Endodermal cell (in vitro differentiated cells): ENCODE measurements at regions not wholly inside any gene's neighbourhood (a gene's known extent, or its start where the extent isn't known, plus 50 kb on each side); places are given as distances from the start of the nearest gene placed in this dataset.
"Not testable (repeated sequence)": the region's sequence is repeated elsewhere in the genome, so short reads cannot be mapped to it uniquely, and the experiment has no call there.

ENCODE experiments used
- DNase-seq: peaks from one replicate; pipeline ENCODE4 v3.0.0-alpha.2; 2017
- H3K27ac ChIP-seq: 2 replicates; pipeline ENCODE4 v1.5.1; 2013; ENCODE audit warnings: mild to moderate bottlenecking, low read depth, low read length, moderate library complexity
- H3K27me3 ChIP-seq: 2 replicates; pipeline ENCODE4 v1.6.1; 2013; ENCODE audit warnings: mild to moderate bottlenecking, low read length, moderate library complexity; ENCODE audit not compliant: insufficient read depth, control insufficient read depth, poor library complexity, severe bottlenecking
- H3K36me3 ChIP-seq: 2 replicates; pipeline ENCODE4 v1.7.0; 2013; ENCODE audit warnings: mild to moderate bottlenecking, low read length, moderate library complexity; ENCODE audit not compliant: control insufficient read depth, insufficient read depth
- H3K4me1 ChIP-seq: one replicate; pipeline ENCODE4 v1.7.0; 2013; ENCODE audit warnings: low read length; ENCODE audit not compliant: control insufficient read depth, insufficient read depth
- H3K4me3 ChIP-seq: 2 replicates; pipeline ENCODE4 v1.5.1; 2013; ENCODE audit warnings: mild to moderate bottlenecking, low read length, moderate library complexity
- H3K9ac ChIP-seq: 2 replicates; pipeline ENCODE4 v1.6.1; 2013; ENCODE audit warnings: mild to moderate bottlenecking, low read length, moderate library complexity; ENCODE audit not compliant: poor library complexity, severe bottlenecking; ENCODE audit errors: extremely low read depth
- H3K9me3 ChIP-seq: 2 replicates; pipeline ENCODE4 v1.6.1; 2013; ENCODE audit warnings: mild to moderate bottlenecking, low read length, moderate library complexity; ENCODE audit not compliant: control insufficient read depth
- H3K27ac Mint-ChIP-seq: 2 replicates; pipeline ENCODE4 v1.8.0; 2020; ENCODE audit warnings: mixed read lengths
- H3K27me3 Mint-ChIP-seq: 2 replicates; pipeline ENCODE4 v1.8.0; 2021; ENCODE audit warnings: mild to moderate bottlenecking, mixed read lengths; ENCODE audit not compliant: insufficient read depth
- H3K36me3 Mint-ChIP-seq: 2 replicates; pipeline ENCODE4 v1.8.0; 2020; ENCODE audit warnings: low read depth, mixed read lengths
- H3K4me1 Mint-ChIP-seq: 2 replicates; pipeline ENCODE4 v1.8.0; 2020; ENCODE audit warnings: mixed read lengths
- H3K4me3 Mint-ChIP-seq: 2 replicates; pipeline ENCODE4 v1.8.0; 2020; ENCODE audit warnings: mild to moderate bottlenecking, moderate library complexity, mixed read lengths
- H3K9me3 Mint-ChIP-seq: 2 replicates; pipeline ENCODE4 v1.8.0; 2020; ENCODE audit warnings: mild to moderate bottlenecking, mixed read lengths
- CTCF ChIP-seq: fragments of 200-600 bp; sonication (generic); conservative IDR thresholded peaks from 2 replicates; pipeline ENCODE4 v1.5.0; 2021; ENCODE audit warnings: antibody characterized with exemption, mild to moderate bottlenecking
- WGBS, 2 experiments: methylation state at CpG; one replicate each; pipeline versions ENCODE4 v1.1.5 to v1.1.7; 2013; ENCODE audit warnings: missing lambda C conversion rate in 2 of 2, mixed read lengths in 1 of 2; ENCODE audit not compliant: insufficient coverage in 1 of 2, insufficient read length in 1 of 2; 5-methylcytosine and 5-hydroxymethylcytosine counted together

- no peak for DNase-seq
- Histone ChIP-seq H3K9ac (no peak overlapping the region), H3K27ac (no peak overlapping the region), H3K27me3 (no peaks in the 10 kb centered on the region), H3K9me3 (no peaks in the 10 kb centered on the region), H3K4me1 (no peaks in the 10 kb centered on the region), H3K36me3 (no peaks in the 10 kb centered on the region), H3K4me3 (no peak overlapping the region)
- Mint-ChIP-seq H3K27me3 (no peaks in the 10 kb centered on the region), H3K36me3 (no peaks in the 10 kb centered on the region), H3K4me3 (no peak overlapping the region), H3K4me1 (peaks cover 4% of the 10 kb centered on the region), H3K27ac (no peak overlapping the region), H3K9me3 (no peaks in the 10 kb centered on the region)
- 93 to 97% methylated on average over 3 to 5 of the region's 5 CpGs for WGBS, 2 experiments
- no peak for TF ChIP-seq CTCF
Observed at GRCh38 chr2:215861607-215862350, 151.6 kb downstream of the MREG start.

- Mint-ChIP-seq H3K4me1 (peaks cover 3% of the 10 kb centered on the region), H3K4me3 (no peak overlapping the region), H3K27me3 (no peaks in the 10 kb centered on the region), H3K27ac (no peak overlapping the region), H3K36me3 (no peaks in the 10 kb centered on the region), H3K9me3 (peaks cover 16% of the 10 kb centered on the region)
- no peak overlapping the region for H3K4me3 ChIP-seq
- peaks cover 8% of the 10 kb centered on the region for H3K9me3 ChIP-seq
- no peaks in the 10 kb centered on the region for H3K27me3 ChIP-seq
- no peaks in the 10 kb centered on the region for H3K4me1 ChIP-seq
- no peak for TF ChIP-seq CTCF
- no peak for DNase-seq
- H3K36me3 ChIP-seq: no peaks in the 10 kb centered on the region
- H3K27ac ChIP-seq: no peak overlapping the region
- WGBS, 2 experiments: 91 to 100% methylated on average over 1 to 2 of the region's 2 CpGs
- no peak overlapping the region for H3K9ac ChIP-seq
Observed at GRCh38 chr2:215856080-215856479, 157.3 kb downstream of the MREG start.

GRCh38 chr2:215855308-215855707, 158.0 kb downstream of the MREG start:
- not testable (repeated sequence) for H3K9ac ChIP-seq, H3K27ac ChIP-seq, H3K36me3 Mint-ChIP-seq, DNase-seq, H3K27me3 Mint-ChIP-seq, H3K9me3 ChIP-seq, H3K4me1 Mint-ChIP-seq, H3K36me3 ChIP-seq, H3K4me1 ChIP-seq, H3K4me3 ChIP-seq, H3K4me3 Mint-ChIP-seq, H3K27ac Mint-ChIP-seq, H3K27me3 ChIP-seq
- WGBS, 2 experiments: 89% methylated on average over 1 of the region's 1 CpG; no CpG with 5 or more reads in 1 of the 2 experiments
- H3K9me3 Mint-ChIP-seq: peaks cover 16% of the 10 kb centered on the region

GRCh38 chr2:215854008-215854407, 159.3 kb downstream of the MREG start:
- Histone ChIP-seq H3K27me3 (no peaks in the 10 kb centered on the region), H3K27ac (no peak overlapping the region), H3K36me3 (no peaks in the 10 kb centered on the region), H3K9me3 (peaks cover 8% of the 10 kb centered on the region), H3K9ac (no peak overlapping the region), H3K4me3 (no peak overlapping the region), H3K4me1 (no peaks in the 10 kb centered on the region)
- no peak for DNase-seq
- H3K27ac Mint-ChIP-seq: no peak overlapping the region
- H3K9me3 Mint-ChIP-seq: peaks cover 16% of the 10 kb centered on the region
- WGBS, 2 experiments: 85 to 91% methylated on average over 2 of the region's 2 CpGs
- no peaks in the 10 kb centered on the region for H3K27me3 Mint-ChIP-seq
- no peaks in the 10 kb centered on the region for H3K4me1 Mint-ChIP-seq
- H3K36me3 Mint-ChIP-seq: no peaks in the 10 kb centered on the region
- TF ChIP-seq CTCF: no peak
- no peak overlapping the region for H3K4me3 Mint-ChIP-seq
